Memory B cell (primary cell): ENCODE measurements at regions not wholly inside any gene's neighbourhood (a gene's known extent, or its start where the extent isn't known, plus 50 kb on each side); places are given as distances from the start of the nearest gene placed in this dataset.

Experiments
- ATAC-seq: fragments of 150-1000 bp; cut with Tn5 transposase; 2 replicates; pipeline ENCODE4 v1.10.0; 2021; ENCODE audit warnings: low read depth, mild to moderate bottlenecking, moderate library complexity
- DNase-seq, 2 donors: peaks; one replicate each; pipeline ENCODE4 v3.0.0; 2022; ENCODE audit warnings: low spot score in 2 of 2
- H3K27ac Mint-ChIP-seq: one replicate; pipeline ENCODE4 v1.8.0; 2022; ENCODE audit warnings: mild to moderate bottlenecking, moderate library complexity, mixed read lengths
- H3K27me3 Mint-ChIP-seq: one replicate; pipeline ENCODE4 v1.8.0; 2022; ENCODE audit warnings: mixed read lengths
- H3K36me3 Mint-ChIP-seq: one replicate; pipeline ENCODE4 v1.8.0; 2022; ENCODE audit warnings: mild to moderate bottlenecking, mixed read lengths
- H3K4me1 Mint-ChIP-seq: one replicate; pipeline ENCODE4 v1.8.0; 2022; ENCODE audit warnings: mixed read lengths
- H3K4me3 Mint-ChIP-seq: one replicate; pipeline ENCODE4 v1.8.0; 2022; ENCODE audit warnings: mild to moderate bottlenecking, moderate library complexity, mixed read lengths
- H3K9me3 Mint-ChIP-seq: one replicate; pipeline ENCODE4 v1.8.0; 2022; ENCODE audit warnings: mixed read lengths

GRCh38 chr3:6216135-6217026, 644.5 kb upstream of the GRM7 start:
- no peak overlapping the region for H3K4me3 Mint-ChIP-seq
- H3K27ac Mint-ChIP-seq = no peak overlapping the region
- H3K27me3 Mint-ChIP-seq = no peaks in the 10 kb centered on the region
- H3K9me3 Mint-ChIP-seq = no peaks in the 10 kb centered on the region
- DNase-seq (no peak), ATAC-seq (no peak)
- no peaks in the 10 kb centered on the region for H3K36me3 Mint-ChIP-seq
- peaks cover 3% of the 10 kb centered on the region for H3K4me1 Mint-ChIP-seq

GRCh38 chr3:6220447-6220846, 640.5 kb upstream of the GRM7 start:
- Mint-ChIP-seq H3K4me1 (peaks cover 7% of the 10 kb centered on the region), H3K27ac (no peak overlapping the region), H3K9me3 (no peaks in the 10 kb centered on the region), H3K36me3 (no peaks in the 10 kb centered on the region), H3K4me3 (no peak overlapping the region), H3K27me3 (no peaks in the 10 kb centered on the region)
- DNase-seq (no peak), ATAC-seq (peak; percentile 56)

- Mint-ChIP-seq H3K27ac (no peak overlapping the region), H3K4me3 (no peak overlapping the region), H3K4me1 (peaks cover 7% of the 10 kb centered on the region), H3K9me3 (no peaks in the 10 kb centered on the region), H3K27me3 (no peaks in the 10 kb centered on the region), H3K36me3 (no peaks in the 10 kb centered on the region)
- ATAC-seq (no peak), DNase-seq (no peak)
Observed at GRCh38 chr3:6222069-6222468, 638.8 kb upstream of the GRM7 start.

GRCh38 chr3:6223572-6223971, 637.3 kb upstream of the GRM7 start:
- no peak overlapping the region for H3K27ac Mint-ChIP-seq
- DNase-seq (no peak), ATAC-seq (no peak)
- H3K36me3 Mint-ChIP-seq = no peaks in the 10 kb centered on the region
- H3K4me3 Mint-ChIP-seq = no peak overlapping the region
- no peaks in the 10 kb centered on the region for H3K9me3 Mint-ChIP-seq
- peaks cover 7% of the 10 kb centered on the region for H3K4me1 Mint-ChIP-seq
- no peaks in the 10 kb centered on the region for H3K27me3 Mint-ChIP-seq

- Mint-ChIP-seq H3K27me3 (no peaks in the 10 kb centered on the region), H3K27ac (no peak overlapping the region), H3K9me3 (peaks cover 1% of the 10 kb centered on the region), H3K4me3 (no peak overlapping the region), H3K36me3 (no peaks in the 10 kb centered on the region), H3K4me1 (no peaks in the 10 kb centered on the region)
- no peak for DNase-seq
- ATAC-seq = no peak
Observed at GRCh38 chr3:6228958-6229683, 631.8 kb upstream of the GRM7 start.

- Mint-ChIP-seq H3K4me1 (no peaks in the 10 kb centered on the region), H3K36me3 (no peaks in the 10 kb centered on the region), H3K27ac (no peak overlapping the region), H3K9me3 (peaks cover 1% of the 10 kb centered on the region), H3K27me3 (no peaks in the 10 kb centered on the region), H3K4me3 (no peak overlapping the region)
- DNase-seq (no peak), ATAC-seq (no peak)
Observed at GRCh38 chr3:6229778-6230410, 631.0 kb upstream of the GRM7 start.

- no peak overlapping the region for H3K27ac Mint-ChIP-seq
- H3K4me3 Mint-ChIP-seq = no peak overlapping the region
- no peaks in the 10 kb centered on the region for H3K27me3 Mint-ChIP-seq
- ATAC-seq = no peak
- no peak for DNase-seq
- no peaks in the 10 kb centered on the region for H3K4me1 Mint-ChIP-seq
- H3K9me3 Mint-ChIP-seq = peaks cover 5% of the 10 kb centered on the region
- H3K36me3 Mint-ChIP-seq = no peaks in the 10 kb centered on the region
Observed at GRCh38 chr3:6242104-6242503, 618.8 kb upstream of the GRM7 start.

GRCh38 chr3:6248528-6248927, 612.4 kb upstream of the GRM7 start:
- no peak overlapping the region for H3K4me3 Mint-ChIP-seq
- peaks cover 24% of the 10 kb centered on the region for H3K4me1 Mint-ChIP-seq
- ATAC-seq = no peak
- H3K36me3 Mint-ChIP-seq = no peaks in the 10 kb centered on the region
- no peak for DNase-seq
- H3K27ac Mint-ChIP-seq = no peak overlapping the region
- H3K9me3 Mint-ChIP-seq = no peaks in the 10 kb centered on the region
- no peaks in the 10 kb centered on the region for H3K27me3 Mint-ChIP-seq

DNA sequence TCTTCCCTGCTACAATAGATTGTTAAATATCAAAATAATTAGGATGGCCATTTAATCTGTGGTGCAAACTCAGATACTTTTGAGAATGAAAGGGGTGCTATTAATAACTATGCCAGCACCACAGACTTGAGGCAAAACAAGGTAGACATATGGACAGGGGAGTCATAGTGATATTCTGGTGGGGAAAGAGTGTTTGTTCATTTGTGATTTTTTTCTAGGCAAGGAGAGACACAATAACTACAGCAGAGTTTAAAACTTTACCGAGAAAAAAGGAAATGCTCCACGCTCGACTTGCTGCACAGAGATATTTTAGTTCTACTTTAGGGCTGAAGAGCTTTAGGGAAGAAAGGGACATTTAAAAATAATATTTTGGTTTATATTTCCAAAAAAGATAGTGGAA, 611.2 kb upstream of the GRM7 start:
- Mint-ChIP-seq H3K36me3 (no peaks in the 10 kb centered on the region), H3K27me3 (no peaks in the 10 kb centered on the region), H3K9me3 (peaks cover 2% of the 10 kb centered on the region), H3K27ac (no peak overlapping the region), H3K4me1 (peaks cover 24% of the 10 kb centered on the region), H3K4me3 (peak overlapping the region; percentile 71)
- ATAC-seq (peak; percentile 63), DNase-seq (peak in 1 of 2 donors; percentile 3)

GRCh38 chr3:6250167-6250566, 610.7 kb upstream of the GRM7 start:
- no peaks in the 10 kb centered on the region for H3K36me3 Mint-ChIP-seq
- H3K4me1 Mint-ChIP-seq = peaks cover 24% of the 10 kb centered on the region
- ATAC-seq = peak; percentile 98
- peak overlapping the region; percentile 30 for H3K27ac Mint-ChIP-seq
- peak in 1 of 2 donors; percentile 10 for DNase-seq
- H3K4me3 Mint-ChIP-seq = peak overlapping the region; percentile 33
- no peaks in the 10 kb centered on the region for H3K27me3 Mint-ChIP-seq
- H3K9me3 Mint-ChIP-seq = peaks cover 3% of the 10 kb centered on the region

- H3K4me3 Mint-ChIP-seq = no peak overlapping the region
- H3K27me3 Mint-ChIP-seq = no peaks in the 10 kb centered on the region
- H3K4me1 Mint-ChIP-seq = peaks cover 24% of the 10 kb centered on the region
- H3K27ac Mint-ChIP-seq = peak overlapping the region; percentile 58
- no peak for DNase-seq
- peaks cover 5% of the 10 kb centered on the region for H3K9me3 Mint-ChIP-seq
- H3K36me3 Mint-ChIP-seq = no peaks in the 10 kb centered on the region
- no peak for ATAC-seq
Observed at GRCh38 chr3:6251612-6252400, 609.1 kb upstream of the GRM7 start.

DNA sequence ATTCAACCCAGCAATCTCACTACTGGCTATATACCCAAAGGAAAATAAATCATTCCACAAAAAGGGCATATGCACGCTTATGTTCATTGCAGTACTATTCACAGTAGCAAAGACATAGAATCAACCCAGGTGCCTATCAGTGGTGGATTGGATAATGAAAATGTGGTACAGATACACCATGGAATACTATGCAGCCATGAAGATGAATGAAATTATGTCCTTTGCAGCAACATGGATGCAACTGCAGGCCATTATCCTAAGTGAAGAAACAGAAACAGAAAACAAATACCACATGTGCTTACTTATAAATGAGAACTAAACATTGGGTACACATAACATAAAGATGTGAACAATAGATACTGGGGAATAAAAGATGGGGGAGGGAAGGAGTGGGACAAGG, 606.4 kb upstream of the GRM7 start:
- no peaks in the 10 kb centered on the region for H3K36me3 Mint-ChIP-seq
- no peak overlapping the region for H3K4me3 Mint-ChIP-seq
- H3K4me1 Mint-ChIP-seq = peaks cover 29% of the 10 kb centered on the region
- DNase-seq (no peak), ATAC-seq (no peak)
- H3K27me3 Mint-ChIP-seq = no peaks in the 10 kb centered on the region
- no peak overlapping the region for H3K27ac Mint-ChIP-seq
- H3K9me3 Mint-ChIP-seq = peaks cover 5% of the 10 kb centered on the region

DNA sequence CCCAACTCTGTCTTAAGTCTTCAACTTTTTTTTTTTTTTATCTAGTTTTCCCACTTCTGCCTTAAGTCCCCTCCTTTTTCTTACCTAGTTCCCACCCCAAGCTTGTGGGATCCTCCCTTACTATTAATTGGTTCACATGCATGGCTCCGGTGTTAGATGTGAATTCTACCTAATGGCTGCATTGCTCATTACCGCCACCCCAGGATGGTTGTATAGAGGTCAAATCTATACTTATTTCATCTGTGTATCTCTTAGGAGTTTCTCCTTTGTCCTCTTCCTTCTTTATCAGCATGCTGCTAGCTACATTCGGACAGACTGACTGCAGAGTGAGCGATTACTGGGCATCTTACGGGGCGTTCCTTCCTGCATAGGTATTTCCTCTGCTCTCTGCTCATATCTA, 605.7 kb upstream of the GRM7 start:
- Mint-ChIP-seq H3K4me3 (no peak overlapping the region), H3K27me3 (no peaks in the 10 kb centered on the region), H3K27ac (no peak overlapping the region), H3K36me3 (no peaks in the 10 kb centered on the region), H3K4me1 (peaks cover 25% of the 10 kb centered on the region), H3K9me3 (peaks cover 5% of the 10 kb centered on the region)
- DNase-seq (no peak), ATAC-seq (no peak)
